GM23248 (cell line): ENCODE measurements at regions not wholly inside any gene's neighbourhood (a gene's known extent, or its start where the extent isn't known, plus 50 kb on each side); places are given as distances from the start of the nearest gene placed in this dataset.

Experiments used
- DNase-seq: peaks from one replicate; pipeline ENCODE4 v3.0.0-alpha.2; 2015
- H2AFZ ChIP-seq: fragments of 200-600 bp; sonication (generic); 2 replicates; pipeline ENCODE4 v1.6.1; 2016; ENCODE audit warnings: antibody characterized with exemption
- H3F3A ChIP-seq: fragments of 200-600 bp; sonication (generic); 2 replicates; pipeline ENCODE4 v1.6.1; 2016; ENCODE audit warnings: mild to moderate bottlenecking, antibody characterized with exemption, mixed run types; ENCODE audit not compliant: insufficient read depth
- H3K27ac ChIP-seq: fragments of 200-600 bp; sonication (generic); 2 replicates; pipeline ENCODE4 v1.5.1; 2016; ENCODE audit warnings: mild to moderate bottlenecking
- H3K27me3 ChIP-seq: fragments of 200-600 bp; sonication (generic); replicated peaks from 2 replicates; pipeline ENCODE4 v1.6.1; 2016; ENCODE audit warnings: mild to moderate bottlenecking; ENCODE audit not compliant: insufficient read depth
- H3K36me3 ChIP-seq: fragments of 200-600 bp; sonication (generic); 2 replicates; pipeline ENCODE4 v1.6.1; 2016; ENCODE audit warnings: low read depth, mild to moderate bottlenecking
- H3K4me1 ChIP-seq: fragments of 200-600 bp; sonication (generic); 2 replicates; pipeline ENCODE4 v1.6.1; 2016; ENCODE audit warnings: mild to moderate bottlenecking; ENCODE audit not compliant: insufficient read depth
- H3K4me2 ChIP-seq: fragments of 200-600 bp; sonication (generic); one replicate; pipeline ENCODE4 v1.6.1; 2016; ENCODE audit warnings: mild to moderate bottlenecking; ENCODE audit not compliant: unreplicated experiment
- H3K4me3 ChIP-seq: fragments of 200-600 bp; sonication (generic); 2 replicates; pipeline ENCODE4 v1.5.1; 2016; ENCODE audit warnings: mild to moderate bottlenecking
- H3K79me2 ChIP-seq: fragments of 200-600 bp; sonication (generic); 2 replicates; pipeline ENCODE4 v1.6.1; 2016; ENCODE audit warnings: mild to moderate bottlenecking; ENCODE audit not compliant: insufficient read depth
- H3K9ac ChIP-seq: fragments of 200-600 bp; sonication (generic); 2 replicates; pipeline ENCODE4 v1.6.1; 2016; ENCODE audit warnings: mild to moderate bottlenecking
- H3K9me2 ChIP-seq: fragments of 200-600 bp; sonication (generic); 2 replicates; pipeline ENCODE4 v1.6.1; 2016; ENCODE audit warnings: mixed run types, mild to moderate bottlenecking, moderate library complexity; ENCODE audit not compliant: insufficient read depth
- H3K9me3 ChIP-seq: fragments of 200-600 bp; sonication (generic); one replicate; pipeline ENCODE4 v1.6.1; 2017; ENCODE audit warnings: low read depth
- H4K20me1 ChIP-seq: fragments of 200-600 bp; sonication (generic); 2 replicates; pipeline ENCODE4 v1.6.0; 2016; ENCODE audit not compliant: insufficient read depth
- EZH2phosphoT487 ChIP-seq: fragments of 200-600 bp; sonication (generic); IDR thresholded peaks from 2 replicates; pipeline ENCODE4 v1.6.1; 2018; ENCODE audit warnings: antibody characterized with exemption, moderate library complexity, mild to moderate bottlenecking, low read depth; ENCODE audit not compliant: insufficient read depth
- WGBS, 2 experiments: methylation state at CpG; one replicate each; pipeline ENCODE4 v1.1.6; 2015 to 2017; ENCODE audit warnings: low lambda C conversion rate in 2 of 2, low coverage in 1 of 2; ENCODE audit errors: missing lambda C conversion rate in 2 of 2; 5-methylcytosine and 5-hydroxymethylcytosine counted together
- in situ Hi-C: fragments of 300-500 bp; cut with MboI; formaldehyde crosslinking; loops from 2 replicates; pipeline ENCODE4 v1.15.0; 2020

GRCh38 chr10:17504547-17505245 lies 50.3 kb upstream of the ST8SIA6 start:
- DNase-seq, result peak; percentile 80
- H3K9me3 ChIP-seq, result no peaks in the 10 kb centered on the region
- no peaks in the 10 kb centered on the region for H3K9me2 ChIP-seq
- no peak overlapping the region for H3K4me3 ChIP-seq
- peak overlapping the region; percentile 56 for H3K4me2 ChIP-seq
- no peaks in the 10 kb centered on the region for H3K36me3 ChIP-seq
- TF ChIP-seq EZH2phosphoT487, result no peak
- no peaks in the 10 kb centered on the region for H4K20me1 ChIP-seq
- WGBS, 2 experiments, result 26 to 30% methylated on average over 6 of the region's 6 CpGs
- H3K27me3 ChIP-seq, result no peaks in the 10 kb centered on the region
- in situ Hi-C loops, result no loop called here
- peaks cover 21% of the 10 kb centered on the region for H3K4me1 ChIP-seq
- H2AFZ ChIP-seq, result peak overlapping the region; percentile 61
- H3K27ac ChIP-seq, result peak overlapping the region; percentile 42
- H3K79me2 ChIP-seq, result no peaks in the 10 kb centered on the region
- H3K9ac ChIP-seq, result no peak overlapping the region
- peaks cover 21% of the 10 kb centered on the region; the same call in 1 of the 2 replicates for H3F3A ChIP-seq
